Spinal cord (tissue), 9 donors: ENCODE measurements at regions not wholly inside any gene's neighbourhood (a gene's known extent, or its start where the extent isn't known, plus 50 kb on each side); places are given as distances from the start of the nearest gene placed in this dataset.

Experiments
- DNase-seq, 6 donors: peaks; one replicate each; pipeline versions ENCODE4 v3.0.0 to v3.0.0-alpha.2; 2013 to 2015; ENCODE audit warnings: low spot score in 6 of 6, low read depth in 4 of 6
- H3K27ac ChIP-seq: one replicate; pipeline ENCODE4 v1.5.1; 2013; ENCODE audit warnings: low read depth, low read length, control low read depth
- H3K27me3 ChIP-seq: one replicate; pipeline ENCODE4 v1.6.1; 2013; ENCODE audit warnings: low read length; ENCODE audit not compliant: control insufficient read depth, insufficient read depth
- H3K36me3 ChIP-seq: one replicate; pipeline ENCODE4 v1.6.1; 2013; ENCODE audit warnings: low read length; ENCODE audit not compliant: control insufficient read depth, insufficient read depth
- H3K4me1 ChIP-seq: one replicate; pipeline ENCODE4 v1.6.1; 2013; ENCODE audit warnings: low read length; ENCODE audit not compliant: control insufficient read depth, insufficient read depth
- H3K4me3 ChIP-seq: one replicate; pipeline ENCODE4 v1.5.1; 2013; ENCODE audit warnings: low read depth, low read length, control low read depth
- H3K9me3 ChIP-seq: one replicate; pipeline ENCODE4 v1.6.1; 2013; ENCODE audit warnings: low read length; ENCODE audit not compliant: control insufficient read depth, insufficient read depth
- WGBS: methylation state at CpG from one replicate; pipeline ENCODE4 v1.1.5; 2013; ENCODE audit warnings: missing lambda C conversion rate; ENCODE audit not compliant: insufficient coverage; 5-methylcytosine and 5-hydroxymethylcytosine counted together
- donor health status: healthy.

DNA sequence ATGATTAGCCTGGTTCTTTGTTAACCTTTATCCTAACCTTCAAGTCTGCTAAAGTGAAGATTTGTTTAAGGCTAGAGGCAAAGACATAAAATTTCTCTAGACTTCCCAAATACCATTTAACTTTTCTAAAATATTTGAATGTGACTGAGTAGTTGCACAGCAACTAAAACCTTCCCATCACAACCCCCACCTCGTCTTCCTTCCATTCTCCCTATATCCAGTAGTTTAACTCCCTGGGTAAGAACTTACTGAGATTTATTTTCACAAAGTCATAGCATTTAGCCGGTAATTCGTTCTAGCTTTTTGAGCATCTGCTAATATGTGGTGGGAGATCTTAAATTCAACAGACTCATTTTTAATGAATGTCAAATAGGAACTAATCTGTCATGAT is 87.9 kb upstream of the AKIRIN2 start:
- H3K9me3 ChIP-seq: no peaks in the 10 kb centered on the region
- H3K27me3 ChIP-seq: no peaks in the 10 kb centered on the region
- H3K27ac ChIP-seq: no peak overlapping the region
- H3K4me3 ChIP-seq: no peak overlapping the region
- WGBS: no CpG with 5 or more reads among the region's 3 CpGs
- H3K4me1 ChIP-seq: no peaks in the 10 kb centered on the region
- DNase-seq: peak in 1 of 6 donors; percentile 5
- no peaks in the 10 kb centered on the region for H3K36me3 ChIP-seq

DNA sequence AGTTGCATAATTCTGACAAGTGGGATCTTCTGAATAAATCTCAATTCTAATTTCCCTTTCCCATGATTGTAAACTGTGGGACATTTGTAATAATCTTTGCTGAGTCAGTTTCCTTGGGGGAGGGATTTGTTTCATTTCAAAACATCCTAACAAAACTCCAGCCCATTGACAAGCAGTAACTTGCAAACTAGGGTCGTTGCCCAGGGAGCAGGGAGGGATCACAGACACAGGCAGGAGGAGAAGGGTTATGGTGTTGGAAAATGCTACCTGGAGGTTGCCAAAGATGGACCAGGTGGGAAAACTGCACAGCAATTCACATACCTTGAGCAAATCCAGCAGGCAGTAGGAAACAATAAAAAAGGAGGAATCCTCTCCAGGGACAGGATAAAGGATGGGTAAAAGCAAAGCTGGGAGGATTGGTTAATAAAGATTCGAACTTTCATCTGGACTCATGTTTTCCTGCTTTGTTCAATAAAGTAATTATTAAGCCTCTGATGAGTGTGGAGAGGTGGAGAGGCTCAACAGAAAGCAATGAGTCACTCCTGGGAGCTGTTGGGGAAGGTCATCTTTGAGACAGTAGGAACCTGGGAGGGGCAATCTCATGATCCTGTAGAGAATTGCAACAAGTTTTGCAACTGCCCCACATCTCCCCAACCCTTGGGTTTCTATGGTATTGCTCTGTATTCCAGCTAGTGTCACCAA is 87.3 kb upstream of the AKIRIN2 start:
- Histone ChIP-seq H3K9me3 (no peaks in the 10 kb centered on the region), H3K27me3 (no peaks in the 10 kb centered on the region), H3K27ac (no peak overlapping the region), H3K4me3 (no peak overlapping the region), H3K4me1 (no peaks in the 10 kb centered on the region), H3K36me3 (no peaks in the 10 kb centered on the region)
- WGBS: 100% methylated on average over 1 of the region's 2 CpGs
- no peak for DNase-seq

DNA sequence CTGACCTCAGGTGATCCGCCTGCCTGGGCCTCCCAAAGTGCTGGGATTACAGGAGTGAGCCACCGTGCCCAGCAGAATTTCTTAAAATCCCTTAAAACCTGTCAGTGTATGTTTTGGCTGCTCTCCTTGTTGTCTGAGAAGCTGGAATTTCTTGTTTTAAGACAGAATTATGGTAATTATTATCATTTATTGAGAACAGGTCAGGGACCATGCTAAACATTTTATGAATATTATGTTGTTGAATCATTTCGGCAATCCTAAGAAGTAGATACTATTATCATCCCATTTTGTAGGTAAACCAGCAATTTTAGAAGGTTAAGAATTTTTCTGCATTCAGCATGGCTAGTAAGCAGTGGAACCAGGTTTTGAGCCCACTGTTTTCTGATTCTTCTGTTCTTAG is 86.1 kb upstream of the AKIRIN2 start:
- Histone ChIP-seq H3K27me3 (no peaks in the 10 kb centered on the region), H3K27ac (no peak overlapping the region), H3K9me3 (no peaks in the 10 kb centered on the region), H3K4me1 (no peaks in the 10 kb centered on the region), H3K4me3 (no peak overlapping the region), H3K36me3 (no peaks in the 10 kb centered on the region)
- 86% methylated on average over 2 of the region's 3 CpGs for WGBS
- DNase-seq: no peak

DNA sequence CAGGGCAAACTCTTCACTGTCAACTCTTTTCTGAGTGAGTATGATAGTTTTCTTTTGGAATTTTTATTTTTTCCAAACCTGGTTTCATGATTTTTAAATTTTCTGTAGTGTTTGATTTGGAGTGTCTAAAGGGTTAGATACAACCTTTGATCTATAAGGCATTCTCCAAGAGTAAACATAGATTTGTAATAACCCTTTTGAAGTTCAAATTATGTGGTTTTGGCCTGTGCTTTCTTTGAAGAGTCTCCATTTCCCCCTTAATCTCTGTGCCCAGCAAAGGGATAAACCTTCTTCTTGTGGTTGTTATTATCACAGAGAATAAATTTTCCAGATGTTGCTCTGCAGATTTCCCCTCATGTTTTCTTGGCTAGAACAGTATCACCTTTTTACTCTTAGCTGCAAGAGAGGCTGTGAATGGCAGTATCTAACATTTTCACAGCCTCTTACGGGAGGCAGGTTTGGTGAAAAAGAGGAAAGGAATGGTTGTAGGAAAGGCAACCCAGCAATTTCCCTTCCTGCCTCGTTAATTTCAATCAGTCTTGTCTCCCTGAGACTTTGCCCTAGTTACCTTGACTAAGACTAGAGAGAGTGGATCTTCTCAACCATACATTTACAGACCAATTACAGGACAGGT is 83.3 kb upstream of the AKIRIN2 start:
- Histone ChIP-seq H3K4me3 (no peak overlapping the region), H3K9me3 (no peaks in the 10 kb centered on the region), H3K27ac (no peak overlapping the region), H3K36me3 (no peaks in the 10 kb centered on the region), H3K4me1 (no peaks in the 10 kb centered on the region), H3K27me3 (no peaks in the 10 kb centered on the region)
- DNase-seq: no peak
- WGBS: no CpG with 5 or more reads among the region's 2 CpGs

DNA sequence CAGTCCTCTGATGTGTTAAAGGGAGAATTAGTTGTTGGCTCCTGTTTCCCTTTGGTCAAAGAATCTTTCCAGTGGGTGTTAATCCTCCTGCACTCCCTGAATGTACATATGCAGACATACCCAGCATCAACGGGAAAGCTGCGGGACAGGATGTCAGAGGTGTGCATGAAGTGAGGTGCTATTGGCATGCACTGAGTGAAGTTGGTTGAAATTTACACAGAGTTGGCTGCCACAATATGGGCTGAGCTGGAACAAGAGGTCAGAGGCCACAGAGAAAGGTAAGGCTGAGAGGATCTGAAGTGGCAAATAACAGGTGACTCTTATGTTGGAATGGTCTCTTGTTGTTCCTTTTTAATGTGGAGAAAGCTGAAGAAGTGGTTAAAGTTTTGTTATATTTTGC is 82.7 kb upstream of the AKIRIN2 start:
- WGBS: 80% methylated on average over 2 of the region's 2 CpGs
- Histone ChIP-seq H3K27me3 (no peaks in the 10 kb centered on the region), H3K36me3 (no peaks in the 10 kb centered on the region), H3K4me1 (no peaks in the 10 kb centered on the region), H3K27ac (no peak overlapping the region), H3K9me3 (no peaks in the 10 kb centered on the region), H3K4me3 (no peak overlapping the region)
- no peak for DNase-seq

DNA sequence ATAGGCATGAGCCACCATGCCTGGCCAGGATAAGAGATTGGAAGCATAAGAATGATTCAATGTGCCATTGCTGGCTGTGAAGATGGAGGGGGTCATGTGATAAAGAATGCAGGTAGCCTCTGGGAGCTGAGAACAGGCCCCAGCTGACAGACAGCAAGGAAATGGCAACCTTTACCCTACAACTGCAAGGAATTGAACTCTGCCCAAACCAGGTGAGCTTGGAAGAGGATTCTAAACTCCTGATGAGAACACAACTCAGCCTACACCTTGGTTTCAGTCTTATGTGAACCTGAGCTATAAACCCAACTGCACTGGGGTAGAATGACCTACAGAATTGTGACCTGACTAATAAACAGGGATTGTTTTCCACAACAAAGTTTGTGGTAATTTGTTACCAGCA is 82.0 kb upstream of the AKIRIN2 start:
- no peak for DNase-seq

DNA sequence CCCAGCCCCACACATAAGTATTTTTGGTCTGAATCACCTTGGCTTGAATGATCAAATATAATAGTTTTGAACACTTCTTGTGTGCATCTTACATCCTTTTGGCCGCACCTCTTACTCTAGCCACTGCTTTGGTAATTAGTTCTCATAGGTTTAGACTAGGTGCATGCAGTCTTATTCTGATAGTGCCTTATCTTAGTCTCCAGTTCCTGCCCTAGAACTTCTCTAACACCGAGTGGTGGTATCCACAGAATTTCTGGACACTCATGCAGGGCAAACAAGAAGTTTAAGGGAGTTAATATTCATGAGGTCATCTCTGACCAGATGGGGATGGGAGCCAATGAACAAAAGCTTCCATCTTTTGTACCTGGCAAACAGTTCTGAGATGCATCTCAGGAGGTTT is 77.5 kb upstream of the AKIRIN2 start:
- H3K27me3 ChIP-seq: no peaks in the 10 kb centered on the region
- no peak overlapping the region for H3K27ac ChIP-seq
- no peaks in the 10 kb centered on the region for H3K4me1 ChIP-seq
- H3K4me3 ChIP-seq: no peak overlapping the region
- no CpG with 5 or more reads among the region's 2 CpGs for WGBS
- H3K36me3 ChIP-seq: no peaks in the 10 kb centered on the region
- no peak for DNase-seq
- no peaks in the 10 kb centered on the region for H3K9me3 ChIP-seq

More for the DNA sequence above, 82.0 kb upstream of the AKIRIN2 start:
- no peak overlapping the region for H3K27ac ChIP-seq
- H3K36me3 ChIP-seq: no peaks in the 10 kb centered on the region
- H3K27me3 ChIP-seq: no peaks in the 10 kb centered on the region
- H3K4me1 ChIP-seq: no peaks in the 10 kb centered on the region
- H3K4me3 ChIP-seq: no peak overlapping the region
- H3K9me3 ChIP-seq: no peaks in the 10 kb centered on the region

DNA sequence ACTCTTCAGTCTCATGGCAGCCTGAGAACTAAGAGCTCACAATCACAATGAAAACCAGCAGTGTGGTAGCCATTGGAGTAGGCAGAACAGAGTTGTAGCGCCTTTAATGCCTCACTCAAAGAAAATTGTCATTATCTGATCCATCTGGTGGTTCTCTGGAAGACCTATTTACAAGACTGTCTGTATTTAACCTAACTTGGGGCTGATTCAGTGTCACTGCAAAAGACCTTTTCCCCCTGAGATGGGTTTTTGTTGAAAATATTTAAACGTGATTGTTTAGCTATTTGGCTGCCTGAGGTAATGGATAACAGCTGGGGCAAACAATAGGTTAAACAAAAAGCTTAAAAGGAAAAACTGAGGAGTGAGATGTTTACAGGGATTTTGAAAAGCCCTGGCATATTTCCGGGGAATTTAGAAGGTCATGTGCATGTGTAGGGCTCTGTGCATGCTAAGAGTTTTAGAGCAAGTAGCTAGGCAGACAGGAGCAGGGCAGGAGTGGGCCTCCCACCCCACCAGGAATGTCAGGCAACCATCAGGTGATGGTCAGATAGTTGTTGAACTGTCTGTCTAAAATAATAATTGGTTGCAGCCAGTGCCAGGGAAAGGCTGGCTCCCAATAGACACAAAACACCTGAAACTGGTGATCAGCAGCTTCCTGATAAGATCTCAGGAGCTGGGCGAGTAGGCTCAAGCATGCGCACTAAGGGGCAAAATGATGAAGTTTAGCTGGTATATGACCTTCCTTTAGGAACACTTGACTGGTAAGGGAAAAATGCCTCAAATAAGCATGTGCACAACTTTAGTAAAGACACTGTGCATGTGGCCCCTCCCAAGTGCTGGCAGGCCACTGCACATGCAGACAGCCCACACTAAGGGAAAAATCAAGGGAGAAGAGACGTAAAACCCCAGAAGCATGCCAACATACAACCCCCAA is 70.8 kb upstream of the AKIRIN2 start:
- no peaks in the 10 kb centered on the region for H3K27me3 ChIP-seq
- no peaks in the 10 kb centered on the region for H3K4me1 ChIP-seq
- WGBS: 69% methylated on average over 4 of the region's 6 CpGs
- no peak overlapping the region for H3K4me3 ChIP-seq
- no peaks in the 10 kb centered on the region for H3K36me3 ChIP-seq
- no peaks in the 10 kb centered on the region for H3K9me3 ChIP-seq
- H3K27ac ChIP-seq: no peak overlapping the region
- no peak for DNase-seq

DNA sequence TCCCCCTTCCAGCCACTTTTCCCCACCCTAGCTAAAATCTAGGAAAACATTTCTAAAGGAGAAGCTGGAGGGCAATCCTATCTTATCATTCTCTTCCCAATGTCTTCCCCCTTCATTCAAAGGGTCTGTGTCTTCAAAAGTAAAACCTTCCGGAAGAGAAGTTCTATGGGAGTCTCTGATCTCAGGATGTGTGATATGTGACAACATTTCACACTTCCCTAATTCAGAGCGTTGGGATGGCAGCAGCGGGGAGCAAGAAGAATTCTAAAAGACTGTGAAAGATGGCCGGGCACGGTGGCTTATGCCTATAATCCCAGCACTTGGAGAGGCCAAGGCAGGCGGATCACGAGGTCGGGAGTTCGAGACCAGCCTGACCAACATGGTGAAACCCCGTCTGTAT is 65.4 kb upstream of the AKIRIN2 start:
- Histone ChIP-seq H3K4me3 (no peak overlapping the region), H3K27ac (no peak overlapping the region), H3K27me3 (no peaks in the 10 kb centered on the region), H3K4me1 (no peaks in the 10 kb centered on the region), H3K36me3 (no peaks in the 10 kb centered on the region), H3K9me3 (no peaks in the 10 kb centered on the region)
- WGBS: 96% methylated on average over 8 of the region's 10 CpGs
- DNase-seq: no peak
